Activated CD4-positive, alpha-beta memory T cell treated with anti-CD3 and anti-CD28 coated beads for 36 hours (primary cell): ENCODE measurements at regions not wholly inside any gene's neighbourhood (a gene's known extent, or its start where the extent isn't known, plus 50 kb on each side); places are given as distances from the start of the nearest gene placed in this dataset.
"Not testable (repeated sequence)": the region's sequence is repeated elsewhere in the genome, so short reads cannot be mapped to it uniquely, and the experiment has no call there.

Experiments used
- CTCF ChIA-PET: fragments of 350-600 bp; sonication (Branson Sonifier 250); formaldehyde crosslinking; loops from one replicate; lab custom pipeline; 2021; ENCODE audit warnings: antibody characterized with exemption, inconsistent platforms; lab: Charles Lee
- POLR2A ChIA-PET: fragments of 350-600 bp; sonication (Branson Sonifier 250); formaldehyde crosslinking; loops from one replicate; lab custom pipeline; 2021; ENCODE audit warnings: antibody characterized with exemption; lab: Charles Lee
- DNase-seq: peaks from one replicate; pipeline ENCODE4 v3.0.0-alpha.2; 2020
- H3K27ac Mint-ChIP-seq: one replicate; pipeline ENCODE4 v1.8.0; 2021; ENCODE audit warnings: mixed read lengths
- H3K27me3 Mint-ChIP-seq: one replicate; pipeline ENCODE4 v1.8.0; 2021; ENCODE audit warnings: mixed read lengths
- H3K36me3 Mint-ChIP-seq: one replicate; pipeline ENCODE4 v1.8.0; 2021; ENCODE audit warnings: mixed read lengths
- H3K4me1 Mint-ChIP-seq: one replicate; pipeline ENCODE4 v1.8.0; 2021; ENCODE audit warnings: low read depth, mixed read lengths
- H3K4me3 Mint-ChIP-seq: one replicate; pipeline ENCODE4 v1.8.0; 2021; ENCODE audit warnings: mild to moderate bottlenecking, mixed read lengths
- H3K9me3 Mint-ChIP-seq: one replicate; pipeline ENCODE4 v1.8.0; 2021; ENCODE audit warnings: mixed read lengths
- intact Hi-C: fragments of 100-400 bp; cut with micrococcal nuclease; formaldehyde crosslinking; loops from one replicate; pipeline ENCODE4 v1.15.1; 2023

GRCh38 chr5:12110629-12111028 is 206.4 kb upstream of the CTNND2 start:
- no peak for DNase-seq
- no peaks in the 10 kb centered on the region for H3K36me3 Mint-ChIP-seq
- no peaks in the 10 kb centered on the region for H3K27me3 Mint-ChIP-seq
- intact Hi-C loops: no loop called here
- POLR2A ChIA-PET: no interaction called here
- H3K27ac Mint-ChIP-seq: no peak overlapping the region
- peaks cover 3% of the 10 kb centered on the region for H3K9me3 Mint-ChIP-seq
- no peaks in the 10 kb centered on the region for H3K4me1 Mint-ChIP-seq
- CTCF ChIA-PET: no interaction called here
- H3K4me3 Mint-ChIP-seq: no peak overlapping the region

DNA sequence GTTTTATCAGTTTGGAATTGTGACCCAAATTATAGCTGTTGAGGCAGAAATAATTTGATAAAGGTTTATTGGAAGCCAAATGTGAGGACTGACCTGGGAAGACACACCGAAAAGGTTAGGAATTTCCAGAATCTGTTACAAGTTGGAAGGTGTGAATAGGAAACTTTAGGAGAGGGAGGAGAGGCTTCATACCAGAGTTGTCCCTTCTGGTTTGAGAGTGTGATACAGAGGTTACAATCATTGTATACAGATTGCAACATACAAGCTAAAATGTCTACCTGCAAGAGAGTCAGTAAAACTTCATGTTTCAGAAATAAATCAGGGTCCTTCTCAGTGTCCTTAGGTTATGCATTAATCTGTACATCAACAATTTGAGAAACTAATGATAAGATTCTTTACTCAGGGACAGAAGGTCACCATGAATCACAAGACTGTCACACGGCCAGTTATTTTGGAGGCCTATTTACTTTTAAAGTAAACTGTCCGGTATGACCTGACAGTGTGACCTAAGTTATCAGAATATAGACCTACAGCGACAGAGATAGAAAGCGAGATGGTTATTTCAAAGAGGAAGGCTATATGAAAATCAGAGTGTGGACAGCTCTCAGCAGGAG is 204.9 kb upstream of the CTNND2 start:
- DNase-seq: no peak
- peaks cover 3% of the 10 kb centered on the region for H3K9me3 Mint-ChIP-seq
- no peaks in the 10 kb centered on the region for H3K4me1 Mint-ChIP-seq
- H3K27me3 Mint-ChIP-seq: no peaks in the 10 kb centered on the region
- no peak overlapping the region for H3K4me3 Mint-ChIP-seq
- no peaks in the 10 kb centered on the region for H3K36me3 Mint-ChIP-seq
- CTCF ChIA-PET: no interaction called here
- POLR2A ChIA-PET: no interaction called here
- intact Hi-C loops: no loop called here
- no peak overlapping the region for H3K27ac Mint-ChIP-seq

- ChIA-PET CTCF (no interaction called here), POLR2A (no interaction called here)
- intact Hi-C loops: no loop called here
- Mint-ChIP-seq H3K4me3 (no peak overlapping the region), H3K36me3 (no peaks in the 10 kb centered on the region), H3K9me3 (peaks cover 8% of the 10 kb centered on the region), H3K27ac (no peak overlapping the region), H3K4me1 (no peaks in the 10 kb centered on the region), H3K27me3 (no peaks in the 10 kb centered on the region)
- no peak for DNase-seq
These were observed 197.9 kb upstream of the CTNND2 start for GRCh38 chr5:12102151-12102550.

DNA sequence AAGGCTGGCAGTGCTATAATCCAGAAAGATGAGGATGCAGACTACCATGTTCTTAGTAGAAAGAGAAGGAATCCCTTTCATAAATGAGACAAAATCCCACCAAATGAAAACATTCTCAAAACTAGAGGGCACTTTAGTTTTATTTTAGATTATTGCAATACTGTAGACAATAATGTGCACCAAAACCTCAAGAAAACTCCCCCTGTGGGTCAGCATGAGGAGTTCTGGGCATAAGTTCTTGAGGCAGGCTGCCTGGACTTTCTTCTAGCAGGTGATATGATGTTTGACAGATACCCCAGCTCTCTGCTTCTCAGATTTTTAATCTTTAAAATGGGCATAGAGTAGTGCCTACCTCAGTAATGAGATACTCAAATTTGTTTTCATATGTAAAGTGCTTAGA is 196.3 kb upstream of the CTNND2 start:
- peaks cover 7% of the 10 kb centered on the region for H3K9me3 Mint-ChIP-seq
- intact Hi-C loops: no loop called here
- no peaks in the 10 kb centered on the region for H3K4me1 Mint-ChIP-seq
- DNase-seq: no peak
- ChIA-PET POLR2A (no interaction called here), CTCF (no interaction called here)
- H3K27ac Mint-ChIP-seq: no peak overlapping the region
- no peaks in the 10 kb centered on the region for H3K36me3 Mint-ChIP-seq
- no peak overlapping the region for H3K4me3 Mint-ChIP-seq
- no peaks in the 10 kb centered on the region for H3K27me3 Mint-ChIP-seq

- DNase-seq: no peak
- Mint-ChIP-seq H3K27ac (no peak overlapping the region), H3K27me3 (no peaks in the 10 kb centered on the region), H3K36me3 (no peaks in the 10 kb centered on the region), H3K4me1 (no peaks in the 10 kb centered on the region), H3K9me3 (peaks cover 8% of the 10 kb centered on the region), H3K4me3 (no peak overlapping the region)
- CTCF ChIA-PET: no interaction called here
- POLR2A ChIA-PET: no interaction called here
- intact Hi-C loops: no loop called here
These were observed 195.1 kb upstream of the CTNND2 start for GRCh38 chr5:12099296-12099695.

- Mint-ChIP-seq H3K9me3 (peaks cover 10% of the 10 kb centered on the region), H3K4me1 (no peaks in the 10 kb centered on the region), H3K27me3 (no peaks in the 10 kb centered on the region), H3K27ac (no peak overlapping the region), H3K36me3 (no peaks in the 10 kb centered on the region), H3K4me3 (no peak overlapping the region)
- ChIA-PET POLR2A (no interaction called here), CTCF (no interaction called here)
- DNase-seq: no peak
- intact Hi-C loops: no loop called here
These were observed 191.6 kb upstream of the CTNND2 start for GRCh38 chr5:12095808-12096281.

- Mint-ChIP-seq H3K4me3 (no peak overlapping the region), H3K27ac (no peak overlapping the region), H3K4me1 (no peaks in the 10 kb centered on the region), H3K36me3 (no peaks in the 10 kb centered on the region), H3K27me3 (no peaks in the 10 kb centered on the region), H3K9me3 (peaks cover 14% of the 10 kb centered on the region)
- ChIA-PET POLR2A (no interaction called here), CTCF (no interaction called here)
- intact Hi-C loops: no loop called here
- no peak for DNase-seq
These were observed 189.3 kb upstream of the CTNND2 start for GRCh38 chr5:12093586-12093985.

GRCh38 chr5:12080761-12081160 is 176.5 kb upstream of the CTNND2 start:
- no peaks in the 10 kb centered on the region for H3K4me1 Mint-ChIP-seq
- POLR2A ChIA-PET: no interaction called here
- peaks cover 9% of the 10 kb centered on the region for H3K9me3 Mint-ChIP-seq
- H3K36me3 Mint-ChIP-seq: no peaks in the 10 kb centered on the region
- no peaks in the 10 kb centered on the region for H3K27me3 Mint-ChIP-seq
- no peak for DNase-seq
- H3K27ac Mint-ChIP-seq: no peak overlapping the region
- CTCF ChIA-PET: no interaction called here
- intact Hi-C loops: no loop called here
- no peak overlapping the region for H3K4me3 Mint-ChIP-seq

GRCh38 chr5:12078286-12078685 is 174.0 kb upstream of the CTNND2 start:
- H3K27me3 Mint-ChIP-seq, POLR2A ChIA-PET, DNase-seq, H3K36me3 Mint-ChIP-seq, H3K4me1 Mint-ChIP-seq, H3K27ac Mint-ChIP-seq, intact Hi-C loops, CTCF ChIA-PET, H3K9me3 Mint-ChIP-seq, H3K4me3 Mint-ChIP-seq: not testable (repeated sequence)

DNA sequence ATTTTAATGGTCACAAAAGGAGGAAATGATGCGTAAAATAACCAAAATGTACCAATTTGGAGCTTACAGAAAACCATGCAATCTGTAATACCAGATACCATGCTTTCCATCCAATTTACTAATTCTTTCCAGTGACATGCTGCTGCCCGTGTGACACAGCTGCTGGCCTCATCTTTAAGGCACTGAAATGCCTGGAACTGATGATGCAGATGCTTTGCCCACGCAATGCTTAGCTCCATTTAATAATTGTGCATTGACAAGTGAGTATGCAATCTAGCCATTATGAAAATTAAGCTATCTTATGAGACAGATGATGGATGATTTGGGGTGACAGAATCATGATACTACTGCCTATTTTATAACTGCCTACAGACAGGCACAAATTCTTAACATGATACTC is 169.2 kb upstream of the CTNND2 start:
- intact Hi-C loops: no loop called here
- H3K36me3 Mint-ChIP-seq: no peaks in the 10 kb centered on the region
- H3K9me3 Mint-ChIP-seq: no peaks in the 10 kb centered on the region
- no peak overlapping the region for H3K27ac Mint-ChIP-seq
- CTCF ChIA-PET: no interaction called here
- POLR2A ChIA-PET: no interaction called here
- H3K4me3 Mint-ChIP-seq: no peak overlapping the region
- H3K4me1 Mint-ChIP-seq: no peaks in the 10 kb centered on the region
- DNase-seq: no peak
- H3K27me3 Mint-ChIP-seq: no peaks in the 10 kb centered on the region

GRCh38 chr5:12072441-12072840 is 168.2 kb upstream of the CTNND2 start:
- Mint-ChIP-seq H3K27me3 (no peaks in the 10 kb centered on the region), H3K4me1 (no peaks in the 10 kb centered on the region), H3K9me3 (no peaks in the 10 kb centered on the region)

GRCh38 chr5:12071455-12071854 is 167.2 kb upstream of the CTNND2 start:
- Mint-ChIP-seq H3K9me3 (no peaks in the 10 kb centered on the region), H3K36me3 (no peaks in the 10 kb centered on the region), H3K27ac (no peak overlapping the region), H3K4me3 (no peak overlapping the region), H3K27me3 (no peaks in the 10 kb centered on the region), H3K4me1 (no peaks in the 10 kb centered on the region)
- intact Hi-C loops: no loop called here
- ChIA-PET POLR2A (no interaction called here), CTCF (no interaction called here)
- DNase-seq: no peak

More at GRCh38 chr5:12072441-12072840, 168.2 kb upstream of the CTNND2 start:
- no peak overlapping the region for H3K27ac Mint-ChIP-seq
- ChIA-PET POLR2A (no interaction called here), CTCF (no interaction called here)
- DNase-seq: no peak
- no peaks in the 10 kb centered on the region for H3K36me3 Mint-ChIP-seq
- H3K4me3 Mint-ChIP-seq: no peak overlapping the region
- intact Hi-C loops: no loop called here

GRCh38 chr5:12023614-12024241 is 119.5 kb upstream of the CTNND2 start:
- H3K27ac Mint-ChIP-seq: no peak overlapping the region
- no peak overlapping the region for H3K4me3 Mint-ChIP-seq
- intact Hi-C loops: loop anchor here (5.0 kb wide), 3 partner anchors 756 to 1571 kb away; no protein-coding TSS in a partner anchor
- no peak for DNase-seq
- ChIA-PET POLR2A (no interaction called here), CTCF (interaction anchor here (0.6 to 1.6 kb wide), 4 partner anchors 12 to 1160 kb away, joined by 3 to 4 read pairs (median 3); no protein-coding TSS in a partner anchor)
- H3K4me1 Mint-ChIP-seq: no peaks in the 10 kb centered on the region
- no peaks in the 10 kb centered on the region for H3K27me3 Mint-ChIP-seq
- peaks cover 8% of the 10 kb centered on the region for H3K9me3 Mint-ChIP-seq
- H3K36me3 Mint-ChIP-seq: no peaks in the 10 kb centered on the region
